ENCODE measurements at regions not wholly inside any gene's neighbourhood (a gene's known extent, or its start where the extent isn't known, plus 50 kb on each side); places are given as distances from the start of the nearest gene placed in this dataset.

DNA sequence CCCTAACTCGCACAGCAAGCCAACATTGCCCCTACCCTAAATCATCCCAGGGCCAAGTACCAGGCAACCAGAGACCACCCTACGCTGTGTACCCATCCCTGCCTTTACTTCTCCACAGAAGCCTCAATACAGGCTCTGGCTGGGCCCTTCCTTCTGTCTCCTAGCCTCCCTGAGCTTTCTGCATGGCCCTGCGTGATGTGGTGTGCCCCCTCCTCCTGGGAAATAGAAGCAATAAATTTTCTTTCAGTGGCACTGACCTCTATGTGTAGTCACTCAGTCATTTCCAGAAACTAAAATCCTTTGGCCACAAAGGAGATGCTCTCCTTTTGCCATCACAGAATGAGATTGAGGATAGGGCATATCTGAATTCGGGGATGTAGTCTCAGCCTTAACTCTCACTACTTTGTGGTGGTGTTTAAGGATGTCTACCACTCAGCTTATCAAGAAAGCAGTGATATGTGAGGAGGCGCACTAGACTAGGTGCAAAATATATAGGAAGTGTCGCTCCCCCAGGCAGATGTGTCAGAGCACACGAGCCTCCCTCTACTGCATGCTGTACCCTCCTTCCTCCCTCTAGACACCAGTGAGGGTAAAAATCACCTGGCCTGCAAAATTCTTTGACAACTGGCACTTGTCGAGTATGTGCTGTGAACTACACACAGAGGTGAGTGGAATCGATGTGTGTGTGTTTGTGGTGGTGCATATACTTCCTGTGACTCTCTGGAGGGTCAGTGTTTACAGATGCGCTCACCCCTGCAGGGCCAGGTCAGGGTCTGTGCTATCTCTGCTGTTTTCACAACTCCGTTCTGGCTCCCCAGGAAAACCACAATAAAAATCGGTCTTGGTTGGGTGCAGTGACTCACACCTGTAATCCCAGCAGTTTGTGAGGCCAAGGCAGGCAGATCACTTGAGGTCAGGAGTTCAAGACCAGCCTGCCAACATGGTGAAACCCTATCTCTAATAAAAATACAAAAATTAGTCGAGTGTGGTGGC, 825.9 kb upstream of the IGFBP3 start:
- TF ChIP-seq KAT7 (CRISPR knock-in tag; IDR thresholded peaks at IDR 0.05; ENCODE audit: borderline replicate concordance) = no peak
- TF ChIP-seq, protein P1, sequence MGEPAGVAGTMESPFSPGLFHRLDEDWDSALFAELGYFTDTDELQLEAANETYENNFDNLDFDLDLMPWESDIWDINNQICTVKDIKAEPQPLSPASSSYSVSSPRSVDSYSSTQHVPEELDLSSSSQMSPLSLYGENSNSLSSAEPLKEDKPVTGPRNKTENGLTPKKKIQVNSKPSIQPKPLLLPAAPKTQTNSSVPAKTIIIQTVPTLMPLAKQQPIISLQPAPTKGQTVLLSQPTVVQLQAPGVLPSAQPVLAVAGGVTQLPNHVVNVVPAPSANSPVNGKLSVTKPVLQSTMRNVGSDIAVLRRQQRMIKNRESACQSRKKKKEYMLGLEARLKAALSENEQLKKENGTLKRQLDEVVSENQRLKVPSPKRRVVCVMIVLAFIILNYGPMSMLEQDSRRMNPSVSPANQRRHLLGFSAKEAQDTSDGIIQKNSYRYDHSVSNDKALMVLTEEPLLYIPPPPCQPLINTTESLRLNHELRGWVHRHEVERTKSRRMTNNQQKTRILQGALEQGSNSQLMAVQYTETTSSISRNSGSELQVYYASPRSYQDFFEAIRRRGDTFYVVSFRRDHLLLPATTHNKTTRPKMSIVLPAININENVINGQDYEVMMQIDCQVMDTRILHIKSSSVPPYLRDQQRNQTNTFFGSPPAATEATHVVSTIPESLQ (CRISPR knock-in tag; IDR thresholded peaks at IDR 0.05) = no peak
- TF ChIP-seq, protein P2, sequence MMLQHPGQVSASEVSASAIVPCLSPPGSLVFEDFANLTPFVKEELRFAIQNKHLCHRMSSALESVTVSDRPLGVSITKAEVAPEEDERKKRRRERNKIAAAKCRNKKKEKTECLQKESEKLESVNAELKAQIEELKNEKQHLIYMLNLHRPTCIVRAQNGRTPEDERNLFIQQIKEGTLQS (CRISPR knock-in tag; conservative IDR thresholded peaks at IDR 0.05) = no peak
- no peak for TF ChIP-seq NR3C1 (CRISPR knock-in tag; conservative IDR thresholded peaks at IDR 0.05; ENCODE audit: low read depth)
- no peak for TF ChIP-seq ZNF263 (CRISPR knock-in tag; IDR thresholded peaks at IDR 0.05; ENCODE audit: low read depth)
- TF ChIP-seq TP53 (CRISPR knock-in tag; IDR thresholded peaks at IDR 0.05) = no peak
- TF ChIP-seq TEAD1 (CRISPR knock-in tag; IDR thresholded peaks at IDR 0.05) = no peak
- ATAC-seq (no peak), DNase-seq (ENCODE audit: low spot score) (no peak)
- H3K36me3 Mint-ChIP-seq = no peaks in the 10 kb centered on the region
- CTCF ChIA-PET = no interaction called here
- no peaks in the 10 kb centered on the region for H3K9me3 Mint-ChIP-seq
- no peak overlapping the region for H3K4me3 Mint-ChIP-seq
- POLR2A ChIA-PET = no interaction called here
- no peaks in the 10 kb centered on the region; the same call in 1 of the 2 replicates for H3K27me3 Mint-ChIP-seq (ENCODE audit: low read depth)
- no peak overlapping the region for H3K27ac Mint-ChIP-seq
- H3K4me1 Mint-ChIP-seq = 0 out of 2 replicates have a peak, but pooled peaks cover 2% of the 10 kb centered on the region

DNA sequence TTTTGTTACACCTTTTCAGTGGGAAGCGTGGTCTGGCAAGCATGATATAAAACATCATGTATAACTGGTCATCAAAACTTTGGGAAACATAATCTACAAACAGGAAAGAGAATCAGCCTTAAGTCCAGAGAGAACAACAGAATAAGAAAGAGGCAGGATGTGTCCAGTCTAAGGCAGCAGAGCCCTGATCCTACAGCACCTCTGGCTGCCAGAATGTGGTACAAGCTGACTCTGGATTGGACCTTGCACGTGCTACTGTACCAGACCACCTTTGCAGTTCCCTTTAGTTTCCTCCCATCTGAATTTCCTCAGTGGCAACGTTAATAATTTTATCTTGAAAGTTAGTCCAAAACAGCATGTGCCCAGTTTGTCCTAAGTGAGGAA, 824.6 kb upstream of the IGFBP3 start:
- Mint-ChIP-seq H3K9me3 (no peaks in the 10 kb centered on the region), H3K27ac (no peak overlapping the region), H3K36me3 (no peaks in the 10 kb centered on the region), H3K27me3 (ENCODE audit: low read depth) (no peaks in the 10 kb centered on the region; the same call in 1 of the 2 replicates), H3K4me1 (0 out of 2 replicates have a peak, but pooled peaks cover 2% of the 10 kb centered on the region), H3K4me3 (no peak overlapping the region)
- POLR2A ChIA-PET = no interaction called here
- DNase-seq (ENCODE audit: low spot score) (no peak), ATAC-seq (no peak)
- no peak for TF ChIP-seq RORB (CRISPR knock-in tag; IDR thresholded peaks at IDR 0.05)
- no peak for TF ChIP-seq NFYB (CRISPR knock-in tag; conservative IDR thresholded peaks at IDR 0.05; ENCODE audit: low read depth)
- TF ChIP-seq ZNF219 (CRISPR knock-in tag; IDR thresholded peaks at IDR 0.05; ENCODE audit: borderline replicate concordance) = no peak
- CTCF ChIA-PET = no interaction called here

DNA sequence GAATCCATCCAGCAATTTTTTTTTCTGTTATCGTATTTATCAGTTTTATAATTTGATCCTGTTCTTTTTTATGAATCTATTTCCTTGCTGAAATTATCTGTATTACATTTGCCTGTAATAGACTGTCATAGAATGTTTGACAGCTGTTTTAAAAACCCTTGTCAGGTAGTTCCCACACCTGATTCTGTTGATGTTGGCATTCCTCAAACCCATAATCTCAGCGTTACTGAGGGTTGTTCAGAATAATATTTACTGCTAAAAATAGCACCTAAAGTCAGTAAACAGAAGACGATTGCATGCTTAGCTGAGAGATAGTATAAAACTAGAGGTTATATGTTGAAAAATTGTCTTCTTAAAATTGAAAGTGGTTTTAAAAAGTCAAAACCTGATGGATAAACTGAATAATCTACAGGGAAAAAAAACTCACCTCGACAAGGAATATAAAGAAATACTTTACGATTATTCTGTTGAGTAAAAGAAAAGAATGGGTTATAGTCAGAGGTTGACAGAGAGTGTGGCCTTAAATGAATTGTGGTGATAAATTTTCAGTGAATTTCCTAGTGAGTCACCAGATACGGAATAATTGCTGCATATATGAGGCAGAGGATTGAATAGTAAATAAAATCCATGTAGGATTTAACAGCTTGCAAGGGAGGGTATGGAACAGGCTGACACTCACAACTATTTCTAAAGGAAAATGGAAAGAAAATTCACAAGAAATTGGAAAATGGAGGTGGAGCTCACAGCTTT, 824.1 kb upstream of the IGFBP3 start:
- ChIA-PET POLR2A (no interaction called here), CTCF (no interaction called here)
- H3K27me3 Mint-ChIP-seq (ENCODE audit: low read depth) = no peaks in the 10 kb centered on the region; the same call in 1 of the 2 replicates
- H3K36me3 Mint-ChIP-seq = no peaks in the 10 kb centered on the region
- H3K9me3 Mint-ChIP-seq = no peaks in the 10 kb centered on the region
- 0 out of 2 replicates have a peak, but pooled peaks cover 2% of the 10 kb centered on the region for H3K4me1 Mint-ChIP-seq
- H3K4me3 Mint-ChIP-seq = no peak overlapping the region
- H3K27ac Mint-ChIP-seq = no peak overlapping the region
- ATAC-seq (no peak), DNase-seq (ENCODE audit: low spot score) (no peak)
- TF ChIP-seq, protein P3, sequence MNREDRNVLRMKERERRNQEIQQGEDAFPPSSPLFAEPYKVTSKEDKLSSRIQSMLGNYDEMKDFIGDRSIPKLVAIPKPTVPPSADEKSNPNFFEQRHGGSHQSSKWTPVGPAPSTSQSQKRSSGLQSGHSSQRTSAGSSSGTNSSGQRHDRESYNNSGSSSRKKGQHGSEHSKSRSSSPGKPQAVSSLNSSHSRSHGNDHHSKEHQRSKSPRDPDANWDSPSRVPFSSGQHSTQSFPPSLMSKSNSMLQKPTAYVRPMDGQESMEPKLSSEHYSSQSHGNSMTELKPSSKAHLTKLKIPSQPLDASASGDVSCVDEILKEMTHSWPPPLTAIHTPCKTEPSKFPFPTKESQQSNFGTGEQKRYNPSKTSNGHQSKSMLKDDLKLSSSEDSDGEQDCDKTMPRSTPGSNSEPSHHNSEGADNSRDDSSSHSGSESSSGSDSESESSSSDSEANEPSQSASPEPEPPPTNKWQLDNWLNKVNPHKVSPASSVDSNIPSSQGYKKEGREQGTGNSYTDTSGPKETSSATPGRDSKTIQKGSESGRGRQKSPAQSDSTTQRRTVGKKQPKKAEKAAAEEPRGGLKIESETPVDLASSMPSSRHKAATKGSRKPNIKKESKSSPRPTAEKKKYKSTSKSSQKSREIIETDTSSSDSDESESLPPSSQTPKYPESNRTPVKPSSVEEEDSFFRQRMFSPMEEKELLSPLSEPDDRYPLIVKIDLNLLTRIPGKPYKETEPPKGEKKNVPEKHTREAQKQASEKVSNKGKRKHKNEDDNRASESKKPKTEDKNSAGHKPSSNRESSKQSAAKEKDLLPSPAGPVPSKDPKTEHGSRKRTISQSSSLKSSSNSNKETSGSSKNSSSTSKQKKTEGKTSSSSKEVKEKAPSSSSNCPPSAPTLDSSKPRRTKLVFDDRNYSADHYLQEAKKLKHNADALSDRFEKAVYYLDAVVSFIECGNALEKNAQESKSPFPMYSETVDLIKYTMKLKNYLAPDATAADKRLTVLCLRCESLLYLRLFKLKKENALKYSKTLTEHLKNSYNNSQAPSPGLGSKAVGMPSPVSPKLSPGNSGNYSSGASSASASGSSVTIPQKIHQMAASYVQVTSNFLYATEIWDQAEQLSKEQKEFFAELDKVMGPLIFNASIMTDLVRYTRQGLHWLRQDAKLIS (CRISPR knock-in tag; IDR thresholded peaks at IDR 0.05; ENCODE audit: borderline replicate concordance) = no peak
- TF ChIP-seq, protein P4, sequence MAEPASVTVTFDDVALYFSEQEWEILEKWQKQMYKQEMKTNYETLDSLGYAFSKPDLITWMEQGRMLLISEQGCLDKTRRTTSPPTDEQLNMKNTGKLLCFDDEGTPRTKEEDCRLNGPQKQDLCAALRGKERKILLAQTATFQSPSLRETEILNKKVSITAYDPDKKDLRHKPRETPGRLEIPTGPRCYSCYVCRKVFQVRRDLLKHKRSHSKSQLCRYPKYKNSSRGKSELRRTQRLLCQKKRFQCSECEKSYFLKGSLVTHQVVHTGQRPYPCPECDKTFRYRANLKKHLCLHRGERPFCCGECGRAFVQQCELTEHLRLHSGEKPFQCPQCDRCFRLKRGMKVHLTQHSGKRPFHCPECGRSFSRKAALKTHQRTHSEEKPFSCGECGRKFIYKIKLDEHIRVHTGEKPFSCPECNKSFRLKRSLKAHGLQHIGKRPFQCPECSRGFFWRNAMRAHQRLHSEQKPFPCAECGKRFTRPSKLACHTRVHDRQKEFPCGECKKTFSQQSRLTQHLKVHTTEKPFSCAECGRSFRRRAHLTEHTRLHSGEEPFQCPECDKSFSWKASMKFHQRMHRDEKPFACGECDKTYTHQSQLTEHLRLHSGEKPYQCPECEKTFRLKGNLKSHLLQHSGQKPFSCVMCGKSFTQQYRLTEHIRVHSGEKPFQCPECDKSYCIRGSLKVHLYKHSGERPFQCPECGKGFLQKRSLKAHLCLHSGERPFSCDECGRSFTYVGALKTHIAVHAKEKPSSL (CRISPR knock-in tag; conservative IDR thresholded peaks at IDR 0.05) = no peak
- TF ChIP-seq, protein P5, sequence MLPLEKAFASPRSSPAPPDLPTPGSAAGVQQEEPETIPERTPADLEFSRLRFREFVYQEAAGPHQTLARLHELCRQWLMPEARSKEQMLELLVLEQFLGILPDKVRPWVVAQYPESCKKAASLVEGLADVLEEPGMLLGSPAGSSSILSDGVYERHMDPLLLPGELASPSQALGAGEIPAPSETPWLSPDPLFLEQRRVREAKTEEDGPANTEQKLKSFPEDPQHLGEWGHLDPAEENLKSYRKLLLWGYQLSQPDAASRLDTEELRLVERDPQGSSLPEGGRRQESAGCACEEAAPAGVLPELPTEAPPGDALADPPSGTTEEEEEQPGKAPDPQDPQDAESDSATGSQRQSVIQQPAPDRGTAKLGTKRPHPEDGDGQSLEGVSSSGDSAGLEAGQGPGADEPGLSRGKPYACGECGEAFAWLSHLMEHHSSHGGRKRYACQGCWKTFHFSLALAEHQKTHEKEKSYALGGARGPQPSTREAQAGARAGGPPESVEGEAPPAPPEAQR (CRISPR knock-in tag; IDR thresholded peaks at IDR 0.05) = no peak
- TF ChIP-seq, protein P6, sequence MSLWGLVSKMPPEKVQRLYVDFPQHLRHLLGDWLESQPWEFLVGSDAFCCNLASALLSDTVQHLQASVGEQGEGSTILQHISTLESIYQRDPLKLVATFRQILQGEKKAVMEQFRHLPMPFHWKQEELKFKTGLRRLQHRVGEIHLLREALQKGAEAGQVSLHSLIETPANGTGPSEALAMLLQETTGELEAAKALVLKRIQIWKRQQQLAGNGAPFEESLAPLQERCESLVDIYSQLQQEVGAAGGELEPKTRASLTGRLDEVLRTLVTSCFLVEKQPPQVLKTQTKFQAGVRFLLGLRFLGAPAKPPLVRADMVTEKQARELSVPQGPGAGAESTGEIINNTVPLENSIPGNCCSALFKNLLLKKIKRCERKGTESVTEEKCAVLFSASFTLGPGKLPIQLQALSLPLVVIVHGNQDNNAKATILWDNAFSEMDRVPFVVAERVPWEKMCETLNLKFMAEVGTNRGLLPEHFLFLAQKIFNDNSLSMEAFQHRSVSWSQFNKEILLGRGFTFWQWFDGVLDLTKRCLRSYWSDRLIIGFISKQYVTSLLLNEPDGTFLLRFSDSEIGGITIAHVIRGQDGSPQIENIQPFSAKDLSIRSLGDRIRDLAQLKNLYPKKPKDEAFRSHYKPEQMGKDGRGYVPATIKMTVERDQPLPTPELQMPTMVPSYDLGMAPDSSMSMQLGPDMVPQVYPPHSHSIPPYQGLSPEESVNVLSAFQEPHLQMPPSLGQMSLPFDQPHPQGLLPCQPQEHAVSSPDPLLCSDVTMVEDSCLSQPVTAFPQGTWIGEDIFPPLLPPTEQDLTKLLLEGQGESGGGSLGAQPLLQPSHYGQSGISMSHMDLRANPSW (CRISPR knock-in tag; conservative IDR thresholded peaks at IDR 0.05; ENCODE audit: low read depth) = no peak
- TF ChIP-seq ZNF138 (CRISPR knock-in tag; conservative IDR thresholded peaks at IDR 0.05) = no peak
